Adipose tissue (tissue), 3 donors: ENCODE measurements at regions not wholly inside any gene's neighbourhood (a gene's known extent, or its start where the extent isn't known, plus 50 kb on each side); places are given as distances from the start of the nearest gene placed in this dataset.

Source experiments
- H3K27ac ChIP-seq: one replicate; pipeline ENCODE4 v1.5.1; 2013; ENCODE audit warnings: low read depth, low read length
- WGBS, 3 donors: extraction: QIAGEN DNeasy Blood & Tissue Kit; methylation state at CpG; one replicate each; pipeline ENCODE4 v1.1.7; 2013; 5-methylcytosine and 5-hydroxymethylcytosine counted together
- donor health status: healthy with polysubstance abuse.
- donor health status: Bipolar disorder and iron deficiency.
- donor health status: healthy.

- WGBS, 3 donors: 85 to 91% (median 90%) methylated on average over 3 of the region's 3 CpGs
- H3K27ac ChIP-seq: no peak overlapping the region
These were observed 523.9 kb downstream of the SHQ1 start for GRCh38 chr3:72324253-72324811.

GRCh38 chr3:72323773-72324172, 524.5 kb downstream of the SHQ1 start:
- 80 to 88% (median 87%) methylated on average over 6 of the region's 6 CpGs for WGBS, 3 donors
- no peak overlapping the region for H3K27ac ChIP-seq

DNA sequence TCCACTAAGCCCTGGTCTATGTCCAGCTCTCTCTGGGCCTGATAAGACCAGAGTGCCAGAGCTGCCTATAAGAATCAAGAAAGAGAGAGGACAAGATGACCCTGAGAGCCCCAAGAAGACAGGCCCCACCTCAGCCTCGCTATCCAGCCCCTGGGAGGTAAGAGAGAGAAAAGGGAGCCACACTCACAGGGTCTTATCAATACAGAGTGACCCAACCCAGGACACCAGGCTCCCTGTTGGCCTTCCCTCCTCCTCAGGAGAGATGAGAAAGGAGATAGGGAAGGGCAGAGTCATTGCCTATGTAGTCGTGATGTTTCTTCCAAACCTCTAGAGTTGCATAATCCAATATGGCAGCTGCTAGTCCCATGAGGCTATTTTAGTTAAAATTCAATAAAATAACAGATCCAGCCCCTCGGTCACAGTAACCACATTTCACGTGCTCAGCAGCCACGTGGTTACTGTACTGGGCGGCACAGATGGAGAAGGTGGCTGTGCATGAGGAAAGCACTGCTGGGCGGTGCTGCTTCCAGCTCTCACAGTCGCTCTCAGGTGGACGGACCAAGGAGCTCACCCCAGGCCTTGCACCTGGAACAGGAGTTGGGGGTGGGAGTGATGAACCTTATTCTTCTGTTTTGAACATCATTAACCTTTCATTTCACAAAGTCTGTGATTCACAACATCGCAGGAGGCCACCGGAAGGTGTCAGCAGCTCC, 525.8 kb downstream of the SHQ1 start:
- no peak overlapping the region for H3K27ac ChIP-seq
- 81 to 91% (median 82%) methylated on average over 11 of the region's 11 CpGs for WGBS, 3 donors

- H3K27ac ChIP-seq: no peak overlapping the region
- WGBS, 3 donors: 40 to 72% (median 69%) methylated on average over 3 of the region's 3 CpGs
These were observed 527.3 kb downstream of the SHQ1 start for GRCh38 chr3:72320955-72321303.

- H3K27ac ChIP-seq: no peak overlapping the region
- WGBS, 3 donors: 90 to 93% (median 91%) methylated on average over 17 of the region's 17 CpGs
These were observed 527.9 kb downstream of the SHQ1 start for GRCh38 chr3:72320095-72320954.

GRCh38 chr3:72319194-72320094, 528.8 kb downstream of the SHQ1 start:
- no peak overlapping the region for H3K27ac ChIP-seq
- 82 to 84% (median 84%) methylated on average over 6 of the region's 6 CpGs for WGBS, 3 donors

DNA sequence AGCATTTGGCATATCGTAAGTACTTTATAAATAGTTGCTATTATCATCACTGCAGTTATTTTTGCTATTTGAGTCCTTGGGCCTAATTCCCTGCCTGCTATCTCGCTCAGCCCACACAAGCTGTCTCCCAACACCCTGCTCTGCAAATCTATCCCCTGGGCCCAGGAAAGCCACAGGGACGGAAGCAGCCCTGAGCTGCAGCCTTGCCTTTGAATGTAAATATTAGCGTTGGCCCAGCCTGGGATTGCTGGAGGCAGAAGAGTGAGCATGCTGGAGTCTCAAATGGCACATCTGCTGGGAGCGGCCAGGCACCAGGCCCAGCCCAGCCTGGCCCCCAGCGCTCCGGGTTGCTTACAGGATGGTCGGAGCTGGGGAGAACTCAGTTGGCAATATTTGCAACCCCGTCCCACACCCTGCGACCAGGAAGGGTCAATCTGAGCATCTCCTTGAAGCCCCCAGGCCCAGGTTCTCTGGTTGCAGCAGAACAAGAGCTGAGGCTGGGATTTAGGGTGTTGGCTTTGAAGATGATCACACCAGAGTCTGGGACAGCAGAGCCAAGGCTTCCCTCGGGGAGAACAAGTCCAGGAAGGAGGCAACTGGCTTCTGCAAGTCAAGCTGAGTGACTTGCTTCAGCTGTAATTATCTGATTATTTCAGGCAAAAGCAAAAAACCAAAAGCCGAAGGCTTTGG, 529.6 kb downstream of the SHQ1 start:
- 41 to 78% (median 76%) methylated on average over 12 of the region's 12 CpGs for WGBS, 3 donors
- no peak overlapping the region for H3K27ac ChIP-seq

- WGBS, 3 donors: 19 to 89% (median 77%) methylated on average over 7 of the region's 7 CpGs
- no peak overlapping the region for H3K27ac ChIP-seq
These were observed 530.8 kb downstream of the SHQ1 start for GRCh38 chr3:72317491-72317890.

GRCh38 chr3:72316501-72317279, 531.6 kb downstream of the SHQ1 start:
- no peak overlapping the region for H3K27ac ChIP-seq
- WGBS, 3 donors: 78 to 90% (median 86%) methylated on average over 13 of the region's 13 CpGs

- 91 to 97% (median 97%) methylated on average over 1 of the region's 1 CpG for WGBS, 3 donors
- H3K27ac ChIP-seq: no peak overlapping the region
These were observed 528.4 kb upstream of the PROK2 start for GRCh38 chr3:72313308-72313707.

GRCh38 chr3:72312339-72312738, 527.4 kb upstream of the PROK2 start:
- H3K27ac ChIP-seq: no peak overlapping the region
- 66 to 87% (median 71%) methylated on average over 6 of the region's 6 CpGs for WGBS, 3 donors

DNA sequence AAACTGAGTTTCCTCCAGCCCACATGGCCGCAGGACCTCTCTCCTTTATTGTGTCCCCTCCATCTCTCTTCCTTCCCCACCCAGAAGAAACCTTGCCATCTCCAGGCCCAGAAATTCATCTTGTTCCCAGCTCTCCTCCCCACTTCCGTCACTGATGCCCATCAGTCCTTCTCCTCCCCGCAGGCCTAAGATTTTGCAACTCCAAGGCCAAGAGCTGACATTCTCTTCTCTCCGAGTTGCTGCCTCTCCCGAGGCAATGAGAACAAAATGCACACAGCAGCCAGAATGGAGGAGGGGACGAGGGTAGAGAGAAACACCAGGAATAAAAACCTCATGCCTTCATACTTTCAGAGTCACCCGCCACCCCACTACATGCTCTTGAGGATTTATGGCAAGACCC, 526.5 kb upstream of the PROK2 start:
- 64 to 88% (median 77%) methylated on average over 7 of the region's 7 CpGs for WGBS, 3 donors
- no peak overlapping the region for H3K27ac ChIP-seq

DNA sequence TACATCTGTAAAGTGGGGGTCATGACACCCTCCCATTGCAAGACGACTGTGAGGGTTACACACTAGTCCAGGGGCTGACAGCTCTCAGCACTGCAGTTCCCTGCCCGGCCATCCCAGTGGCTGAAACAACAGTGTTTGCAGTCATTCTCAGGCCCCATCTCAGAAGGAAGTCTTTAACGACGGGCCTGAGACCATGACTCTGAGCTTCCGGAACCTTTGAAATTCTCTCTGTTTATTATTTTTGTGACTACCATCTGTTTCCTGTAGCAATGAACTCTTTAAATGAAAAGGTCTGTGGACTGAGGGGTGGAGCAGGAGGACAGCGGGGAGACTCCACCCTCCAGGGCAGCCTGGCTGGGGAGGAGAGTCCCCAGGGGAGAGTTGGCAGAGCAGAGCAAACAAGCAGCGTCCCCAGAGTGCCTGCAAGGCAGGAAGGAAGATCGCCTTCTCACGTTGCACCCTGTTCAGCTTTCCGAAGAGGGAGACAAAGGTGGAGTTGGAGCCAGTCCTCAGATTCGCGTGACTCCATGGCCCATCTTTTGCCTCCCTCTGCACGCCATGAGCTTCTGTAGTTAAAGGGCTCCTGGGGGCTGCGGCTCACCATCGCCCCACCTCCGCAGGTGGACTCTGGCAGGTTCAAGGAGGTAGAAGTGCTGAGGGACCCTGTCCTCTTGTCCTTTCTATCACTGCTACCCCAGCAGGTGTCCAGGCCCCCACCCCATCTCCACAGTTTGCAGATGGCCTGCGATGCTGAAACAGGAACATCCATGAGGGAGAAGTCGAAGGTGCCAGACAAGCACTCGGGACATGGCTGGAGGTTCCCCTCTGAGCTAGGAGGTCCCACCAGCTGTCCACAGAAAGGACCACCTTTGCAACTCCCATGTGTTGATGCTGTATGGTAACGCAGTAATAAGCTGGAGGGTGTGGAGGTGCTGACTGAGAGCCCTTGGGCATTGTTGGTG, 525.8 kb upstream of the PROK2 start:
- WGBS, 3 donors: 33 to 66% (median 37%) methylated on average over 19 to 20 of the region's 20 CpGs

GRCh38 chr3:72309661-72310418, 524.9 kb upstream of the PROK2 start:
- 55 to 59% (median 56%) methylated on average over 11 of the region's 11 CpGs for WGBS, 3 donors
- no peak overlapping the region for H3K27ac ChIP-seq

More for the DNA sequence above, 525.8 kb upstream of the PROK2 start:
- H3K27ac ChIP-seq: no peak overlapping the region

DNA sequence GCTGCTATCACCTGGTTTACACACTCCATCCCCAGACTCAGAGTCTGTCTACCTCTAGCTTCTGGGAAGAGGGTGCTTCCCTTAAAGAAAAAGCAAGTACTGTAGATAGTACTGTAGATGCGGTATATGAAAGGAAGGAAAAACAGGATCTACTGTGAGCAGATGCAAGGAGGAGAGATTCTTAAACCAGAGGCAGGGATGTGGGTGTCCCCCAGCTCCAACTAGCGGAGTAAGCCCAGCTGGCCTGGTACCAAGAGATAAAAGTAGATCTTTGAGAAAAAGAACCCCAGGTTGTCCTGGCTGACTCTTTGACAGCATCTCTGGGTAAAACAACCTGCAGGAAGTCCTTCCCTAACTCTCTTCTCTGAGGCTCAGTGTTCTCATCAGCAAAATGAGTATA, 523.7 kb upstream of the PROK2 start:
- no peak overlapping the region for H3K27ac ChIP-seq
- 81 to 92% (median 83%) methylated on average over 2 of the region's 2 CpGs for WGBS, 3 donors
